CD8-positive, alpha-beta memory T cell (primary cell): ENCODE measurements at regions not wholly inside any gene's neighbourhood (a gene's known extent, or its start where the extent isn't known, plus 50 kb on each side); places are given as distances from the start of the nearest gene placed in this dataset.

Experiments
- CTCF ChIA-PET: fragments of 350-600 bp; sonication (Branson Sonifier 250); formaldehyde crosslinking; loops from one replicate; lab custom pipeline; 2021; ENCODE audit warnings: antibody characterized with exemption; lab: Charles Lee
- POLR2A ChIA-PET: fragments of 350-600 bp; sonication (Branson Sonifier 250); formaldehyde crosslinking; loops from one replicate; lab custom pipeline; 2021; ENCODE audit warnings: antibody characterized with exemption; lab: Charles Lee
- DNase-seq, 5 donors: peaks; one replicate each; pipeline versions ENCODE4 v3.0.0 to v3.0.0-alpha.2; 2020 to 2022; ENCODE audit warnings: mixed read lengths in 1 of 5
- H3K27ac ChIP-seq: one replicate; pipeline ENCODE4 v1.7.0; 2013; ENCODE audit warnings: low read depth, mild to moderate bottlenecking, low read length, moderate library complexity
- H3K27me3 ChIP-seq: 2 replicates; pipeline ENCODE4 v1.7.0; 2013; ENCODE audit warnings: low read length, mild to moderate bottlenecking; ENCODE audit not compliant: insufficient read depth, poor library complexity, severe bottlenecking
- H3K36me3 ChIP-seq: 2 replicates; pipeline ENCODE4 v1.7.0; 2013; ENCODE audit warnings: mild to moderate bottlenecking, low read length, moderate library complexity; ENCODE audit not compliant: insufficient read depth
- H3K4me1 ChIP-seq: 2 replicates; pipeline ENCODE4 v1.7.0; 2013; ENCODE audit warnings: mild to moderate bottlenecking, low read length, moderate library complexity; ENCODE audit not compliant: insufficient read depth
- H3K4me3 ChIP-seq: 2 replicates; pipeline ENCODE4 v1.7.0; 2013; ENCODE audit warnings: mild to moderate bottlenecking, low read length
- H3K9me3 ChIP-seq: 2 replicates; pipeline ENCODE4 v1.7.0; 2013; ENCODE audit warnings: mild to moderate bottlenecking, low read length
- H3K27ac Mint-ChIP-seq, 8 donors: one replicate each; pipeline ENCODE4 v1.8.0; 2020 to 2021; ENCODE audit warnings: mixed read lengths in 8 of 8, mild to moderate bottlenecking in 6 of 8, inconsistent platforms in 3 of 8, moderate library complexity in 3 of 8
- H3K27me3 Mint-ChIP-seq, 2 donors: one replicate each; pipeline ENCODE4 v1.8.0; 2020 to 2021; ENCODE audit warnings: mixed read lengths in 2 of 2, mild to moderate bottlenecking in 1 of 2, moderate library complexity in 1 of 2
- H3K36me3 Mint-ChIP-seq, 3 donors: one replicate each; pipeline ENCODE4 v1.8.0; 2020 to 2021; ENCODE audit warnings: mixed read lengths in 3 of 3, inconsistent platforms in 1 of 3, mild to moderate bottlenecking in 1 of 3
- H3K4me1 Mint-ChIP-seq, 3 donors: one replicate each; pipeline ENCODE4 v1.8.0; 2020 to 2021; ENCODE audit warnings: mixed read lengths in 3 of 3, inconsistent platforms in 1 of 3, mild to moderate bottlenecking in 1 of 3
- H3K4me3 Mint-ChIP-seq, 7 donors: one replicate each; pipeline ENCODE4 v1.8.0; 2020 to 2021; ENCODE audit warnings: mixed read lengths in 7 of 7, mild to moderate bottlenecking in 6 of 7, moderate library complexity in 4 of 7, inconsistent platforms in 2 of 7
- H3K9me3 Mint-ChIP-seq, 5 donors: one replicate each; pipeline ENCODE4 v1.8.0; 2020 to 2022; ENCODE audit warnings: mixed read lengths in 5 of 5, mild to moderate bottlenecking in 3 of 5, moderate library complexity in 2 of 5, inconsistent platforms in 1 of 5

DNA sequence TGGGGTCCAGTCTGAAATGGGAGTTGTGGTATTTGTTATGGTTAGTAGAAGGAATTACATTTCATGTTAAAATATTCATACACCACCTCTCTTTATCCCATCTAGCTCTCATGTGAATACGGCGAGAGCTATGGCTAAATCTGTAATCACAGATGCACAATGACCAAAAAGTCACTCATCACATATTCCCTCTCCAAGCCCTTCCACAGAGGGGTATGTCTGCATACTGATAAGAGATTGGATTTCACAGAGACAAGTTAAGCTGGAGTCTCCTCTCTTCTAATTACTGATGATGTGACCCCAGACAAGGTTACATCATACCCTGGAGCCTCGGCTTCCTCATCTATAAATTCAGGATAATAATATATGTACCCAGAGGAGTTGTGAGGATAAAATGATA is 237.8 kb upstream of the RHOBTB1 start:
- CTCF ChIA-PET = no interaction called here

DNA sequence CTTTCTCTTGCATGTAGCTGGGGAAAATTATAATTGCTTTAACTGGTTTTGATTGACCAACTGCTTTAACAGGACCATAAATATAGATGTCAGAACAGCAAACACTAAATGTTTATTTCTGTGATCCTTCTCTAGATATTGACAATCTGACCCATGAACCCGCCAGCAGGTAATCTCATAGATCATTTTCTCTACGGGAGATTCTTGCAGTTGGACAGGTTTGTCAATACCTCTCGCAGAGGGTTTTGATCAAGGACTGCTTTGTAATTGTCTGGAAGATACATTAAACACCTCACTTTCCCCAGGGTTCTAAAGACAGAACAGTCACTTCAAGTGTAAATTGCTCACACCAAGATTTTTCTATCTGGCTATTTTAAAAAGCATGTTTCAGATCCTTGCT is 235.8 kb upstream of the RHOBTB1 start:
- Histone ChIP-seq H3K27me3 (no peaks in the 10 kb centered on the region), H3K4me1 (no peaks in the 10 kb centered on the region), H3K36me3 (no peaks in the 10 kb centered on the region), H3K4me3 (no peak overlapping the region), H3K27ac (no peak overlapping the region), H3K9me3 (no peaks in the 10 kb centered on the region)
- Mint-ChIP-seq H3K27me3 (no peaks in the 10 kb centered on the region), H3K9me3 (no peaks in the 10 kb centered on the region), H3K4me1 (no peaks in the 10 kb centered on the region), H3K4me3 (no peak overlapping the region), H3K36me3 (no peaks in the 10 kb centered on the region), H3K27ac (no peak overlapping the region)
- POLR2A ChIA-PET = no interaction called here
- DNase-seq = no peak
- CTCF ChIA-PET = no interaction called here

More for the DNA sequence above, 237.8 kb upstream of the RHOBTB1 start:
- Mint-ChIP-seq H3K4me3 (no peak overlapping the region), H3K4me1 (no peaks in the 10 kb centered on the region), H3K27me3 (no peaks in the 10 kb centered on the region), H3K9me3 (peaks cover 0 to 4% (median 0%) of the 10 kb centered on the region in 5 donors), H3K36me3 (no peaks in the 10 kb centered on the region), H3K27ac (no peak overlapping the region)
- Histone ChIP-seq H3K36me3 (no peaks in the 10 kb centered on the region), H3K4me1 (no peaks in the 10 kb centered on the region), H3K4me3 (no peak overlapping the region), H3K27ac (no peak overlapping the region), H3K27me3 (no peaks in the 10 kb centered on the region), H3K9me3 (no peaks in the 10 kb centered on the region)
- DNase-seq = no peak
- POLR2A ChIA-PET = no interaction called here

DNA sequence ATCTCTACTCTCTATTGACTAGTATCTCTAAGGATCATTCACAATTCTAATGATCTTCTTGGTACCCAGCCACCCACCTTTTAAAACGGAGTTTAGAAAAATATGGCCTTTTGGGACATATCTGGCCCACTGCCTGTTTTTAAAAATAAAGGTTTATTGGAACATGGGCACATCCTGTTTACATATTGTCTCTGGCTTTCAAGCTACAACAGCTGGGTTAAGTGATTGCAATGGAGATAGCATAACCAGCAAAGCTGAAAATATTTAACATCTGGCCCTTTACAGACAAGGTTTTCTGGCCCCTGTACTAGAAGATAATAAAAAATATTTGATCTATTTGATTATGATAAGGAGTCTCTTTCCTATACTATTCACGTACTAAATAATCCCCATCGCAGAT is 232.4 kb upstream of the RHOBTB1 start:
- POLR2A ChIA-PET = no interaction called here

DNA sequence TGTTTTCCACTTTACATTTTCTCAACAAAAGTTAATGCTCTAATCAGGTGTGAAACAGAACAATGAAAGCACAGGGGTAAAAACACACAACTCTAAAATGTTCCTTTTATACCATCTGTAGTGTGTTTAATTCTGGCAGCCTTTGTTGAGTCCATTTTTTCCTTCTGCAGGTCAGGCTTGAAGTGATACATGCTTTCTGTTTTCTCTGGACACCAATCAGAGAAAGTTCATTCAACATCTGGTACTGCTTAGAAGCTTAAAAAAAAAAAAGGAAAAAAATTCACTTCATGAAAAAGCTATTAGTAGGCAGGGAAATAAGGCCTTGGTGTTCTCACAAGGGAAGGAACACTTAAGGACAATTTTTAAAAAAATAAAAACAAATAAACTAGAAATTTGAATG is 231.3 kb upstream of the RHOBTB1 start:
- no peaks in the 10 kb centered on the region for H3K27me3 Mint-ChIP-seq
- Histone ChIP-seq H3K4me1 (no peaks in the 10 kb centered on the region), H3K9me3 (no peaks in the 10 kb centered on the region), H3K27ac (no peak overlapping the region), H3K36me3 (no peaks in the 10 kb centered on the region), H3K4me3 (no peak overlapping the region), H3K27me3 (no peaks in the 10 kb centered on the region)
- ChIA-PET POLR2A (no interaction called here), CTCF (no interaction called here)
- H3K4me3 Mint-ChIP-seq = no peak overlapping the region
- no peaks in the 10 kb centered on the region for H3K9me3 Mint-ChIP-seq
- no peaks in the 10 kb centered on the region for H3K4me1 Mint-ChIP-seq
- DNase-seq = no peak
- H3K36me3 Mint-ChIP-seq = no peaks in the 10 kb centered on the region
- no peak overlapping the region for H3K27ac Mint-ChIP-seq

More for the DNA sequence above, 232.4 kb upstream of the RHOBTB1 start:
- Mint-ChIP-seq H3K9me3 (no peaks in the 10 kb centered on the region), H3K4me3 (no peak overlapping the region), H3K27ac (no peak overlapping the region), H3K27me3 (no peaks in the 10 kb centered on the region), H3K36me3 (no peaks in the 10 kb centered on the region), H3K4me1 (no peaks in the 10 kb centered on the region)
- H3K27ac ChIP-seq = no peak overlapping the region
- H3K36me3 ChIP-seq = no peaks in the 10 kb centered on the region
- H3K27me3 ChIP-seq = no peaks in the 10 kb centered on the region
- no peak for DNase-seq
- CTCF ChIA-PET = no interaction called here
- H3K4me1 ChIP-seq = no peaks in the 10 kb centered on the region
- H3K9me3 ChIP-seq = no peaks in the 10 kb centered on the region
- no peak overlapping the region for H3K4me3 ChIP-seq

DNA sequence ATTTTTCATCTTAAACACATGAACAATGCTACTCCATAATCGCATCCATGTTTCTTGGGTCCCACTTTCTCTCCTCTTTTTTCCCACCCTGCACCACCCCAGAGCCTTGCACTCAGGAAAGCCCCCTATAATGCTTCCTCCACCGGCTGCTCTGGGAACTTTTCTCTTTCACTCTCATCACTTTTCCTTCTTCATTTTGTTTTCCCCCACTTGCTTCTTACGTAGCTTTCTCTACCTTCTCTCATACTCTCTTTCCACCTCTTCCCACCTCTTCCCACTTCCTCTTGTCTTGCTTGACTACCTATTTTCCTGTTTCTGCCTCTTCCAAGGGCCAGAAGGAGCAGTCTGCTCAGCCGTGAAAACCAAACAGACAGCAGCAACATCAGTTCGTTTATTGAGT is 229.5 kb upstream of the RHOBTB1 start:
- POLR2A ChIA-PET = no interaction called here
- no peak for DNase-seq
- Histone ChIP-seq H3K27me3 (no peaks in the 10 kb centered on the region), H3K4me1 (no peaks in the 10 kb centered on the region), H3K9me3 (no peaks in the 10 kb centered on the region), H3K27ac (no peak overlapping the region), H3K36me3 (no peaks in the 10 kb centered on the region), H3K4me3 (no peak overlapping the region)
- no peaks in the 10 kb centered on the region for H3K36me3 Mint-ChIP-seq
- no peak overlapping the region for H3K27ac Mint-ChIP-seq
- CTCF ChIA-PET = no interaction called here
- no peaks in the 10 kb centered on the region for H3K9me3 Mint-ChIP-seq
- no peak overlapping the region for H3K4me3 Mint-ChIP-seq
- H3K4me1 Mint-ChIP-seq = no peaks in the 10 kb centered on the region
- peaks cover 0 to 2% of the 10 kb centered on the region in 2 donors for H3K27me3 Mint-ChIP-seq

DNA sequence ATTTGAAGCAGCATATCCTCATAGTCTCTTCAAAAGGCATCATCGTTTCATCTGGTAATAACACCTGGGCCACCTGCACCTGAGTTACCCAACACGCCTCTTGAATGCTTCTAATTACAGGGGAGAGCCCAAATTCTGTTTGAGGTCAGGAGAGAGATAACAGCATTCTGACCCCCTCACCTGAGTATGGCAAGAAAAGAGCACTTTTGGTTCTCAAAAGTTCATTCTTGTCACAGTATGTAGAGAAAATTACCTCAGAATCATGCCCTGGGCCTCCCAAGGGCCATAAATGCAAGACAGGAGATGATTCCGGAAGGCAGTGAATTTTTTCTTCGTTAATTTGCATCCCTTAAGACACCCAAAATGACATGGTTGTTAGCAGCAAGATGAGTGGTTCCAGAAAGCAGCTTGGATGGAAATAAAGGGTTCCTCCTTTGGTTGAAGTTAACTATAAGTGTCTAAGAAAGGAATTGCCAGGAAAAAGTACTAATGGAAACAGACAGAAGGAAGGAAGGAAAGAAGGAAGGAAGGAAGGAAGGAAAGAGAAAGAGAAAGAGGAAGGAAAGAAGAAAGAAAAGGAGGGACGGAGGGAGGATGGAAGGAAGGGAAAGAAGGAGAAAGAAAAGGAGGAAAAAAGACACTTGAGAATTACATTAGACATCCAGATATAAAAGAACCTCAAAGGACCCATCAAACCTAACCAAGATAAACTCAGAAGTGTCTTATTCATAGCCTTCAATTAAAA is 228.4 kb upstream of the RHOBTB1 start:
- Mint-ChIP-seq H3K27ac (no peak overlapping the region), H3K4me1 (no peaks in the 10 kb centered on the region), H3K27me3 (peaks cover 0 to 2% of the 10 kb centered on the region in 2 donors), H3K36me3 (no peaks in the 10 kb centered on the region), H3K4me3 (no peak overlapping the region), H3K9me3 (peaks cover 0 to 5% (median 0%) of the 10 kb centered on the region in 5 donors)
- Histone ChIP-seq H3K27ac (no peak overlapping the region), H3K9me3 (no peaks in the 10 kb centered on the region), H3K4me3 (no peak overlapping the region), H3K4me1 (no peaks in the 10 kb centered on the region), H3K36me3 (no peaks in the 10 kb centered on the region), H3K27me3 (no peaks in the 10 kb centered on the region)
- ChIA-PET POLR2A (no interaction called here), CTCF (no interaction called here)
- no peak for DNase-seq

DNA sequence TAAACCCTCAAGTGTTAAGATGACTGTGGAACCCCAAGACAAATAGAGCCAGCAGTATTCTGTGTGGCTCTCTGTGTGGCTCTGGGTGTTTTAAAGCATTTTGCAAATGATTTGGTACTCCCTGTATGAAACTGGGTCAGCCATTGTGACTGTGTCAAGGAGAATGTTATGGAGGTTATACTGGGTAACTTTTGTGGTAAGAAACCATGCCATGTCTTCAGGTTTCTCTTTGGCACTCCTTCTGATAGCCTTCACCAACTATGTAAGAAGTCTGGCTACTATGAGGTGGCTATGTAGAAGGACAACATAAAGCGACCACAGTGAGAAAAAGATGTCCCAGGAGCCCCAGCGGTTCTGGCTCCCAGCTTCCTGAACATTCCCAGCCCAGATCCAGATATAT is 226.6 kb upstream of the RHOBTB1 start:
- H3K27ac Mint-ChIP-seq = no peak overlapping the region
- H3K4me1 Mint-ChIP-seq = no peaks in the 10 kb centered on the region
- H3K4me1 ChIP-seq = no peaks in the 10 kb centered on the region
- H3K4me3 Mint-ChIP-seq = no peak overlapping the region
- DNase-seq = no peak
- H3K36me3 Mint-ChIP-seq = no peaks in the 10 kb centered on the region
- ChIA-PET POLR2A (no interaction called here), CTCF (no interaction called here)
- H3K36me3 ChIP-seq = no peaks in the 10 kb centered on the region
- H3K27me3 ChIP-seq = no peaks in the 10 kb centered on the region
- H3K9me3 ChIP-seq = no peaks in the 10 kb centered on the region
- peaks cover 0 to 2% of the 10 kb centered on the region in 2 donors for H3K27me3 Mint-ChIP-seq
- peaks cover 0 to 5% (median 0%) of the 10 kb centered on the region in 5 donors for H3K9me3 Mint-ChIP-seq
- no peak overlapping the region for H3K27ac ChIP-seq
- no peak overlapping the region for H3K4me3 ChIP-seq

DNA sequence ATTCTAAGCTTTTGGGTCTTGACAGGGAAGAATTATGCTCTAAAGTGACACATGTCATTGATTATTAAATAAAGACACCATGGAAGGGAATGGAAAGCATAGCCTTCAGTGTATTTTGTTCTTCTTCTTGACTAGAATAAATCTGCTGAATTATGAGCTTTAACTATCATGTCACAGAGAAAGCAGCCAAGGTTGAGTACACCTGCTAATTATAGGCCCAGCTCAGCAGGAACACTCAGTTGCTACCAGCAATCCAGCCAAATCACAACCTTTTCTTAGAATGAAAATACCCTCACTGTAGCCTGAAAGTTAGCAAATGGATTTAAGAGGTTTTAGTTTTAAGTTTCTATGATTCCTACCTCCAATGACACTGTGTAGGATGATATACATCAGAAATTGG is 225.3 kb upstream of the RHOBTB1 start:
- Histone ChIP-seq H3K9me3 (no peaks in the 10 kb centered on the region), H3K4me3 (no peak overlapping the region), H3K27ac (no peak overlapping the region), H3K36me3 (no peaks in the 10 kb centered on the region), H3K27me3 (no peaks in the 10 kb centered on the region), H3K4me1 (no peaks in the 10 kb centered on the region)
- no peak overlapping the region for H3K27ac Mint-ChIP-seq
- POLR2A ChIA-PET = no interaction called here
- DNase-seq = no peak
- no peaks in the 10 kb centered on the region for H3K4me1 Mint-ChIP-seq
- CTCF ChIA-PET = no interaction called here
- H3K4me3 Mint-ChIP-seq = no peak overlapping the region
- no peaks in the 10 kb centered on the region for H3K36me3 Mint-ChIP-seq
- peaks cover 0 to 2% of the 10 kb centered on the region in 2 donors for H3K27me3 Mint-ChIP-seq
- peaks cover 0 to 5% (median 0%) of the 10 kb centered on the region in 5 donors for H3K9me3 Mint-ChIP-seq
